GM12864 (cell line): ENCODE measurements at regions not wholly inside any gene's neighbourhood (a gene's known extent, or its start where the extent isn't known, plus 50 kb on each side); places are given as distances from the start of the nearest gene placed in this dataset.

Source experiments
- DNase-seq: peaks from one replicate; pipeline ENCODE4 v3.0.0-alpha.2; 2011; ENCODE audit warnings: low read depth
- H3K4me3 ChIP-seq: 2 replicates; pipeline ENCODE4 v1.5.1; 2011; ENCODE audit warnings: mild to moderate bottlenecking, low read depth, low read length, control low read depth
- TF ChIP-seq, protein P1 (sequence below): IDR thresholded peaks from 2 replicates; pipeline ENCODE4 v1.5.1; 2011; ENCODE audit warnings: low read depth, mild to moderate bottlenecking, moderate library complexity, low read length, control low read depth, inconsistent platforms; ENCODE audit errors: missing control alignments

DNA sequence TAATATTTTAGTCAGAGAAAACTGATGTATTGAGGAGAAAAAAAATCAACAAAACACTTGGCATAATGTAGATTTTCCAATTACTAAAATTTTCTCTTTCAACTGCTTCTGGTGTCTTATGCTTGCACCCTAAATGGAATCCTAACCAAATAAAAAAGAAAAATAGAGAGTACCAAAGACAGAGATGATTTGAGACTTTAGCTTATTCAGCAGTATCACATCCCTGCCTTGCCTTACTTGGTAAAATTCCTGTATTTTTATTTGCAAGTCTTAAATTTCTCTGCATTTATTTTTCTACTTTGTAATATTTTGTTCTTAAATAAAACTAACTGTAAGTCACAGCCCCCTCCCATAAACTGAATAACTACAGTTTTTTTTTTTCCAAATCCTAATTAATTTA is 950.5 kb upstream of the INTU start:
- TF ChIP-seq, protein P1, sequence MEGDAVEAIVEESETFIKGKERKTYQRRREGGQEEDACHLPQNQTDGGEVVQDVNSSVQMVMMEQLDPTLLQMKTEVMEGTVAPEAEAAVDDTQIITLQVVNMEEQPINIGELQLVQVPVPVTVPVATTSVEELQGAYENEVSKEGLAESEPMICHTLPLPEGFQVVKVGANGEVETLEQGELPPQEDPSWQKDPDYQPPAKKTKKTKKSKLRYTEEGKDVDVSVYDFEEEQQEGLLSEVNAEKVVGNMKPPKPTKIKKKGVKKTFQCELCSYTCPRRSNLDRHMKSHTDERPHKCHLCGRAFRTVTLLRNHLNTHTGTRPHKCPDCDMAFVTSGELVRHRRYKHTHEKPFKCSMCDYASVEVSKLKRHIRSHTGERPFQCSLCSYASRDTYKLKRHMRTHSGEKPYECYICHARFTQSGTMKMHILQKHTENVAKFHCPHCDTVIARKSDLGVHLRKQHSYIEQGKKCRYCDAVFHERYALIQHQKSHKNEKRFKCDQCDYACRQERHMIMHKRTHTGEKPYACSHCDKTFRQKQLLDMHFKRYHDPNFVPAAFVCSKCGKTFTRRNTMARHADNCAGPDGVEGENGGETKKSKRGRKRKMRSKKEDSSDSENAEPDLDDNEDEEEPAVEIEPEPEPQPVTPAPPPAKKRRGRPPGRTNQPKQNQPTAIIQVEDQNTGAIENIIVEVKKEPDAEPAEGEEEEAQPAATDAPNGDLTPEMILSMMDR: no peak
- no peak overlapping the region for H3K4me3 ChIP-seq
- no peak for DNase-seq

DNA sequence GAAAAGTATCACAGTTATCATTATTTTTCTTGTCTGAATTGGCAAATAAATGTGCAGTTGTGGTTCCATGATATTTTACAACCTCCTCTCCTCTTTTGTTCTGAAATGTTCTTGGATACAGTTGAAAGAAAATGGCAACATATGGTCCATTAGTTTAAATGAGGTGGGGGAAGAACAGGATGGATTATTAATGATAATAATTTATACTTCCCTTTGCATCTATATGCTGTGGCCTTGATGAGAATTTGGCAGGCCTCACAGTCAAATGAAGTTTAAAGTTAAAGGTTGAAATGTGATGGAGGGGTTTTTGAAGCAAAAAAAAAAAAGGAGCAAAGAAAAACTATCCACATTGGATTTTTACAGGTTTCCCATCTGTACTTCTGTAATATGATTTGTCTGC is 946.3 kb upstream of the INTU start:
- H3K4me3 ChIP-seq: no peak overlapping the region
- DNase-seq: no peak
- TF ChIP-seq, protein P1: no peak

DNA sequence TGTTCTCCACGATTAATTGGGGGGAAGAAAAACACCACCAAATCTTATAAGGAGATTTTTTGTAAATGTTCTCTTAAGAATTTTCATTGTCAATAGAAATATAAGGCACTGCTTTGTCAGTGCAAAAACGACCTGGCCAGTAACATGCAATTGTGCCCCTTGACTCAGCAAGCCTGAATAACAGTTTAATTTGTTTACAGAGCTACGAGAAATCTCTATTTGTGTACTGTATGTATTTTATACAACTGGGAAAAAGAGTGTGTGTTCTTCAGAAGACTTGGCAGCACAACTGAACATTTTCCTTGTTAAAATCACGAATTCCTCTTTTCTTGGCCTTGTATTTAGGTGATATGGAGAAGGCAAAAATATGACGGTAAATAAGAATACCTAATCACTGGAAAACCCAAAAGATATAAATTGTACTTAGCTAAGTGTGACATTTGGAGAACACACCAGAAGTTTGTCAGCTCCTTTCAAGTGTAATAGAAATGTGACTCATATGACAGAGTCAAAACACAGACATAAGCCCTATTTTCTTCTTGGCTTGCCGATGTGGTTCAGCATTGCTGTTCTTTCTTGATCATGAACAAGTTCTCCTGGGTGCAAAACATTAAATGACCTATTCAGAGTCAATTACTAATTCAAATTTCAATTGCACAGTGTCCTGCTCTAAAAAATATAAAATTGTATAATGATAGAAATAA is 945.0 kb upstream of the INTU start:
- H3K4me3 ChIP-seq: no peak overlapping the region
- TF ChIP-seq, protein P1: no peak
- DNase-seq: no peak

DNA sequence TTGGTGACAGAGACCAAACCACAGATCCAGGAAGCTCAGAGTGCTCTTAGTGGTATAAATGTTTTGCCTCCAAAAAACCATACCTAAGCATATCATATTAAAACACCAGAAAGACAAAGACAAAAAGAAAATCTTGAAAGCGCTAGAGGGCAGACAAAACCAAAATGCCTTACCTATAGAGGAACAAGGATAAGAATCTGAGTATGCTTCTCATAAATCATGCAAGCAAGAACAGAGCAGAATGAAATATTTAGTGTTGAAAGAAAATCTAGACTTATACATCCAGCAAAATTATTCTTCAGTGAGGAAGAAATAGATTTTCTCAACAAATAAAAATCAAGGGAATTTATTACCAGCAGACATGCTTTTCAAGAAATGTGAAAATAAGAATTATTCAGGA is 941.0 kb upstream of the INTU start:
- no peak for DNase-seq
- TF ChIP-seq, protein P1: no peak
- no peak overlapping the region for H3K4me3 ChIP-seq

DNA sequence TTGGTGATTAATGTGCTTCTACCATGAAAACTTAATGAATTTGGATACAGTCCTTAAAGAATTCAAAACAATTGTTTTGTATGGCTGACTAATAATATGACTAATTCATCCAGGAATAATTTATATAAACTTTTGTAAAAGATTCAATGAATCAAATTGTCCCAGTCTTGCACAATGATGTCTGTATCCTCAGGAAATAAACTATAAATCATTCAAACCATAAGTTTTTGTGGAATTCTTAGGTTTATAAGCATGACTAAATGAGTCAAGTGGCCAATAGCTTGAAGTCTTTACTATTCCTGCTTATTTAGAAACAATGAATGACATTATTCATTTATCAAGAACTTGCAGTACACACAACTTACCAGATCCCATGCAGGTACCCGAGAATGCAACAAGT is 935.0 kb upstream of the INTU start:
- no peak for DNase-seq
- no peak overlapping the region for H3K4me3 ChIP-seq
- TF ChIP-seq, protein P1: no peak

DNA sequence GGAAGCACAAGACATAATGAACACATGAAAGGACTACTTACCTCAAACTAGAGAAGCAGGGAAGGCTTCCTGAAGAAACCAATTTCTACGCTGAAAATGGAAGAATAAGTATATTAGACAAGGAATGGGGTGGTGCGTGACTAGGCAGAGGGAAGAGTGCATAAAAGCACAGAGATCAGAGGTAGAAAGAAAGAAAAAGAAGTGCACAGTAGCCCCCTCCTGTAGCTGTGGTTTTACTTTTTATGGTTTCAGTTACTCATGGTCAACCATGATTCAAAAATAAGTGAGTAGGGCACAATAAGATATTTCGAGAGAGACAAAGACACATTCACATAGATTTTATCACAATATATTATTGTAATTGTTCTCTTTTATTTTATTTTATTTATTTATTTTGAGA is 934.5 kb upstream of the INTU start:
- no peak for DNase-seq
- no peak overlapping the region for H3K4me3 ChIP-seq
- TF ChIP-seq, protein P1: no peak

DNA sequence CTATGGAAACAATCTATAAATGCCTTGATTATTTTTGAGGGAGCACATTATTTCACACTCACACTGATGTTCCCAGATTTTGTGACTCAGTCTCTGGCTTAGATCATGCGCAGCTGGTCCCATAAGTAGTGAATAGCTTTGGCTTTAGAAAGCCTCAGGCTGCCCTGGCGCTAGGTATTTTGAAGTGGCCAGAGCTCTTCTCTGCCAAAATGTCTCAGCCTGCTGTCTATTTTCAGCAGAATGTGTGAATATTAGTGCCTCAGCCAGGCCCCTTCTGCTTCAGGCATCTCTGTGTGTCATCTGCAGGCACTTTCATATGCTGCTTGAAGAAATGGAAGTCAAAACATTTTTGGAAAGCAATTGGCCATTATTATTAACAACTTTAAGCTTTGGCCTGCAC is 931.0 kb upstream of the INTU start:
- no peak overlapping the region for H3K4me3 ChIP-seq
- DNase-seq: no peak
- TF ChIP-seq, protein P1: no peak
